ENCODE measurements at regions not wholly inside any gene's neighbourhood (a gene's known extent, or its start where the extent isn't known, plus 50 kb on each side); places are given as distances from the start of the nearest gene placed in this dataset.
"Not testable (repeated sequence)": the region's sequence is repeated elsewhere in the genome, so short reads cannot be mapped to it uniquely, and the experiment has no call there.

GRCh38 chr4:24195991-24196736, 306.3 kb upstream of the PPARGC1A start:
- no peak for DNase-seq

- DNase-seq, result no peak
These were observed 302.3 kb upstream of the PPARGC1A start for GRCh38 chr4:24192018-24192641.

- no peak for DNase-seq
These were observed 301.2 kb upstream of the PPARGC1A start for GRCh38 chr4:24190761-24191695.

- no peak for DNase-seq
These were observed 298.6 kb upstream of the PPARGC1A start for GRCh38 chr4:24188459-24188858.

- DNase-seq, result no peak
These were observed 296.6 kb upstream of the PPARGC1A start for GRCh38 chr4:24186466-24186865.

- DNase-seq, result no peak
These were observed 291.2 kb upstream of the PPARGC1A start for GRCh38 chr4:24181005-24181404.

GRCh38 chr4:24180586-24180985, 290.7 kb upstream of the PPARGC1A start:
- DNase-seq, result no peak

GRCh38 chr4:24179201-24179840, 289.5 kb upstream of the PPARGC1A start:
- no peak for DNase-seq

GRCh38 chr4:24177443-24177842, 287.6 kb upstream of the PPARGC1A start:
- DNase-seq, result not testable (repeated sequence)

- DNase-seq, result no peak
These were observed 285.9 kb upstream of the PPARGC1A start for GRCh38 chr4:24175707-24176106.

- peak; percentile 3 for DNase-seq
These were observed 284.8 kb upstream of the PPARGC1A start for GRCh38 chr4:24174602-24175001.

- no peak for DNase-seq
These were observed 282.6 kb upstream of the PPARGC1A start for GRCh38 chr4:24172406-24172805.

GRCh38 chr4:24169956-24170355, 280.1 kb upstream of the PPARGC1A start:
- no peak for DNase-seq

- DNase-seq, result no peak
These were observed 278.8 kb upstream of the PPARGC1A start for GRCh38 chr4:24168658-24169057.

- DNase-seq, result no peak
These were observed 276.7 kb upstream of the PPARGC1A start for GRCh38 chr4:24166501-24166900.

- no peak for DNase-seq
These were observed 274.9 kb upstream of the PPARGC1A start for GRCh38 chr4:24164797-24165196.

GRCh38 chr4:24164054-24164693, 274.3 kb upstream of the PPARGC1A start:
- DNase-seq, result no peak

- DNase-seq, result no peak
These were observed 273.5 kb upstream of the PPARGC1A start for GRCh38 chr4:24163314-24163713.

GRCh38 chr4:24160358-24160757, 270.5 kb upstream of the PPARGC1A start:
- DNase-seq, result peak; percentile 10

GRCh38 chr4:24158031-24158430, 268.2 kb upstream of the PPARGC1A start:
- no peak for DNase-seq

- no peak for DNase-seq
These were observed 260.2 kb upstream of the PPARGC1A start for GRCh38 chr4:24150034-24150433.

- DNase-seq, result no peak
These were observed 256.3 kb upstream of the PPARGC1A start for GRCh38 chr4:24146127-24146526.

GRCh38 chr4:24145591-24145990, 255.7 kb upstream of the PPARGC1A start:
- no peak for DNase-seq
